ENCODE measurements at regions not wholly inside any gene's neighbourhood (a gene's known extent, or its start where the extent isn't known, plus 50 kb on each side); places are given as distances from the start of the nearest gene placed in this dataset.
A peak's percentile ranks its signal among the peaks of the same experiment; 100 is the strongest.
"Not testable (repeated sequence)": the region's sequence is repeated elsewhere in the genome, so short reads cannot be mapped to it uniquely, and the experiment has no call there.

DNA sequence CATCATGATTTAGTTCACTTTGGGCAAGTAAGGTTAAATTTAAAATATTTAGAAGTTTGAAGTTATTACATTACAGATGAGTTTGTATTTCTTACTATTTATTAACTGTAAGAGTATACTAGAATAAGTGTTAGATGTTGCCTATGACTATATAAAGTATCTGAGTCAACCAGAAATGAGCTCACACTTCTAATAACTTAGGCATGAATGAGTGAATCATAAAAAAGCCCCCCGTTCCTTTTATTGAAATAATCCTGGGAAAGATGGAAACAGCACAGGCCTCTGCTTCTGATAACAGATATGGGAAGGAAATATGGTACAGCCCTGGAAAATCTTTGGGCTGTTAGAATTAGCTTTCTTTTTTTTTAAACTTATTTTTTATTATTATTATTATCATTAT is 66.6 kb upstream of the TGFBR2 start:
- DNase-seq, result no peak

DNA sequence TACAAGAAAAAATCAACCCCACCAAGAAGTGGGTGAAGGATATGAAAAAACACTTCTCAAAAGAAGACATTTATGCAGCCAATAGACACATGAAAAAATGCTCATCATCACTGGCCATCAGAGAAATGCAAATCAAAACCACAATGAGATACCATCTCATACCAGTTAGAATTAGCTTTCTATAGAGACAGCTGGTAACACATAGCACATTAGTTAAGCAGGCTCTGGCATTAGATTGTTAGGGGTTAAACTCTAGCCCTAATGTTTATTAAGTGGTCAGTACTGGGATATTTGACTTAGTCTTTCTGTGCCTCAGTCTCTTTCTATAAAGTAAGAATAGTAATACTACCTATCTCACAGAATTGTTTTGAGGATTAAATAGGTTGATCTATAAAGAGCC is 65.2 kb upstream of the TGFBR2 start:
- DNase-seq, result not testable (repeated sequence)

DNA sequence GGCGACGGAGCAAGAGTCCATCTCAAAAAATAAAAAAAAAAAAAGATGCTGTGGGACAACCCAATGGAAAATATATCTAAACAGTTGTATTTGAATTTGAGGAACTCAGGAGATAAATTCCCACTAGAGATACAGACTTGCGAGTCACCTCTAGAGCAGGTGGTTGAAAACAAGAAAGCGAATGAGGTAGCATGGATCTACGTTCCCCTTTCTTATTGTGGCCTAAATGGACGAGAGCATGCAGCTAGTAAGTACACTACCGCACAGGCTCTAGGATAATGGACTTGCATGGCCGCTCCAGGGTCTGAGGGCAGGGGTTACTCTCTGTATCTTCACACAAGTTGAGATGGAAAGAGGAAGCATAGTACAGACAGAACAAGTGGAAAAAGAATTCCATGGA is 63.5 kb upstream of the TGFBR2 start:
- no peak for DNase-seq

- DNase-seq, result no peak
Measured at GRCh38 chr3:30544812-30545211, 61.6 kb upstream of the TGFBR2 start.

GRCh38 chr3:30546934-30547333 is 59.5 kb upstream of the TGFBR2 start:
- no peak for DNase-seq

GRCh38 chr3:30547716-30548115 is 58.7 kb upstream of the TGFBR2 start:
- no peak for DNase-seq

DNA sequence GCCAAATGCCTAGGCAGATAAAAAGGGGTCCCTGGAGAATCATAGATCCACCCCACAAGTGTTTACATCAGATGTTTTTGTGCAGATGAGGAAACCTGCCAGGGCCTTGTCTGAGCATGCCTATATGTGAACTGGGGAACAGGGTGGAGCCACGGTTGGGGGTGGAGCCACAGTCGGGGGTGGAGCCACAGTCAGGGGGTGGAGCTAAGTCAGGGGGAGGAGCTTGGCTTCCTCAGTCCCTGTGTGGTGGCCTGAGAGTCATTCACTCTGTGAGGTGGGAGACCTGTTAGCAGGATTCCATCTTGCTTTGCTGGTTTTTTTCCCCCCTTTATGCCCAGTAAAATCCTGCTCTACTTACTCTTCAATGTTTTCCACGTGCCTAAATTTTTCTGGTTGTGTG is 57.8 kb upstream of the TGFBR2 start:
- peak; percentile 4 for DNase-seq

DNA sequence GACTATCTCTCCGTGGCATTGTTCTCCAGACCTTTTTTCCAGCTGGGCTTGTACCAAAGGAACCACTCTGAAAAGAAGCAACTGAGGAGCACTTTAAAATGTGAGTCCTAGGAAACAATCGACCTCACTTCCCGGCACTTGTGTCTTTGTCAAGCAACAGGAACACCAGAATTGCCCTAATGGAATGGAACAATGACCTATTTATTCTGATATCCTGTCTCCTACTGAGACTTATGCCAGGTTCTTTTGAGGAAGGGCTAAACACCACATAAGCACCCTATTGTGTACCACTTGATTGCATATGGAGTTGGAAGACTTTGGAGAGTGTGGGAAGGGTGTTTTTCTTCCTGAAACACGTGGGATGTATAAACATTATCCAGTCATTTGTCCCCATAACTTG is 56.8 kb upstream of the TGFBR2 start:
- no peak for DNase-seq

GRCh38 chr3:30550246-30550645 is 56.2 kb upstream of the TGFBR2 start:
- no peak for DNase-seq

- DNase-seq, result peak; percentile 1
Measured at GRCh38 chr3:30551266-30551665, 55.1 kb upstream of the TGFBR2 start.

DNA sequence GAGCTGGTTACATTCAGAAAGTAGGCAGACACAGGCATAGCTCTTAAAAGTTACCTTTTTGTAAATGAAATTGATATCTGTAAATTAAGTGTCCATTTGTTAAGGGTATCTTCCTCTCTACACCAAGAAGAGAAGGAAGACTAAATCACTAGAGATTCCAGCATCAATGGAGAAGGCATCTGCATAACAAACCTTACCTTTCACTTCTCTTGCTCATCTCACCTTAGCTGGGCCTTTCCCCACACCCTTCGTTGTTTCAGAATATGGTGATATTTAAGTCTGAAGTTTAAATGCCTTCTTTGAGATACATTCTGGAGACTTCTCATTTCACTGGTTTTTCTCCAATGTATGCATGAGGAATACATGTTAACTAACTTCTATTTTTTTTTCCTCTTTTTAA is 54.5 kb upstream of the TGFBR2 start:
- no peak for DNase-seq

- DNase-seq, result no peak
Measured at GRCh38 chr3:30553641-30554316, 52.6 kb upstream of the TGFBR2 start.

GRCh38 chr3:30554317-30554690 is 52.1 kb upstream of the TGFBR2 start:
- no peak for DNase-seq

DNA sequence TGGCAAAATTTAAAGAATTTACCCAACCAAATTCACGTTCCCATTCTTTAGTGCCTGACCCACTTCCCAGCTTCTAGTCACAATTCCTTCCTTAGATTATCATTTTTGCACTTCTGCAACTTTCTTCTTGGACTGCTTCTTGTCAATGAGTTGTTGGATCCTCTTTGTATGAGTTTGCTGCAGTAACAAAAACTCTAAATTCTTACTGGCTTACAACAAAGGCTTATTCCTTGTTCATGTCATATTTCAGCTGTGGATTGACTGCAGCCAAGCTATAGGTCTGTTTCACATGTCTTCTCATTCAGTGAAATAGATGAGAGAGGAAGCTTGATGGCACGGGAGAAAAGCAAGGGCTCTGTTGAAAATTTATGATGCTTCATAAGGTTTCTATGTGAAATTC is 50.4 kb upstream of the TGFBR2 start:
- no peak for DNase-seq
